ENCODE measurements at regions not wholly inside any gene's neighbourhood (a gene's known extent, or its start where the extent isn't known, plus 50 kb on each side); places are given as distances from the start of the nearest gene placed in this dataset.
"Not testable (repeated sequence)": the region's sequence is repeated elsewhere in the genome, so short reads cannot be mapped to it uniquely, and the experiment has no call there.

GRCh38 chr2:146388757-146389156, 1456.1 kb upstream of the ACVR2A start:
- no peak for DNase-seq (ENCODE audit: low read depth)

GRCh38 chr2:146386096-146386495, 1458.7 kb upstream of the ACVR2A start:
- no peak for DNase-seq (ENCODE audit: low read depth)

- DNase-seq (ENCODE audit: low read depth), result no peak
Measured at GRCh38 chr2:146385031-146385430, 1459.8 kb upstream of the ACVR2A start.

GRCh38 chr2:146376511-146377064, 1468.2 kb upstream of the ACVR2A start:
- DNase-seq (ENCODE audit: low read depth), result no peak

GRCh38 chr2:146374505-146374904, 1470.3 kb upstream of the ACVR2A start:
- DNase-seq (ENCODE audit: low read depth), result no peak

- DNase-seq (ENCODE audit: low read depth), result not testable (repeated sequence)
Measured at GRCh38 chr2:146371364-146371763, 1473.5 kb upstream of the ACVR2A start.

GRCh38 chr2:146370826-146371225, 1474.0 kb upstream of the ACVR2A start:
- no peak for DNase-seq (ENCODE audit: low read depth)

GRCh38 chr2:146366276-146366675, 1478.6 kb upstream of the ACVR2A start:
- DNase-seq (ENCODE audit: low read depth), result no peak

GRCh38 chr2:146365041-146365440, 1479.8 kb upstream of the ACVR2A start:
- DNase-seq (ENCODE audit: low read depth), result no peak

GRCh38 chr2:146363731-146364130, 1481.1 kb upstream of the ACVR2A start:
- no peak for DNase-seq (ENCODE audit: low read depth)

GRCh38 chr2:146351689-146352088, 1493.1 kb upstream of the ACVR2A start:
- no peak for DNase-seq (ENCODE audit: low read depth)

- no peak for DNase-seq (ENCODE audit: low read depth)
Measured at GRCh38 chr2:146349334-146349733, 1495.5 kb upstream of the ACVR2A start.

- no peak for DNase-seq (ENCODE audit: low read depth)
Measured at GRCh38 chr2:146324951-146325350, 1519.9 kb upstream of the ACVR2A start.

GRCh38 chr2:146323564-146323963, 1521.3 kb upstream of the ACVR2A start:
- DNase-seq (ENCODE audit: low read depth), result no peak

- no peak for DNase-seq (ENCODE audit: low read depth)
Measured at GRCh38 chr2:146321175-146321574, 1523.7 kb upstream of the ACVR2A start.

- no peak for DNase-seq (ENCODE audit: low read depth)
Measured at GRCh38 chr2:146317959-146318358, 1526.9 kb upstream of the ACVR2A start.

GRCh38 chr2:146312899-146313298, 1531.9 kb upstream of the ACVR2A start:
- no peak for DNase-seq (ENCODE audit: low read depth)

- DNase-seq (ENCODE audit: low read depth), result no peak
Measured at GRCh38 chr2:146305164-146305563, 1539.7 kb upstream of the ACVR2A start.

GRCh38 chr2:146301287-146301686, 1543.5 kb upstream of the ACVR2A start:
- no peak for DNase-seq (ENCODE audit: low read depth)

GRCh38 chr2:146295080-146295670, 1549.7 kb upstream of the ACVR2A start:
- no peak for DNase-seq (ENCODE audit: low read depth)

- DNase-seq (ENCODE audit: low read depth), result no peak
Measured at GRCh38 chr2:146287281-146287680, 1557.5 kb upstream of the ACVR2A start.

- DNase-seq (ENCODE audit: low read depth), result no peak
Measured at GRCh38 chr2:146278881-146279280, 1565.9 kb upstream of the ACVR2A start.

- no peak for DNase-seq (ENCODE audit: low read depth)
Measured at GRCh38 chr2:146271131-146271831, 1573.5 kb upstream of the ACVR2A start.

GRCh38 chr2:146270618-146271017, 1574.2 kb upstream of the ACVR2A start:
- no peak for DNase-seq (ENCODE audit: low read depth)
